ENCODE measurements at regions not wholly inside any gene's neighbourhood (a gene's known extent, or its start where the extent isn't known, plus 50 kb on each side); places are given as distances from the start of the nearest gene placed in this dataset.
A peak's percentile ranks its signal among the peaks of the same experiment; 100 is the strongest.
"Not testable (repeated sequence)": the region's sequence is repeated elsewhere in the genome, so short reads cannot be mapped to it uniquely, and the experiment has no call there.

DNA sequence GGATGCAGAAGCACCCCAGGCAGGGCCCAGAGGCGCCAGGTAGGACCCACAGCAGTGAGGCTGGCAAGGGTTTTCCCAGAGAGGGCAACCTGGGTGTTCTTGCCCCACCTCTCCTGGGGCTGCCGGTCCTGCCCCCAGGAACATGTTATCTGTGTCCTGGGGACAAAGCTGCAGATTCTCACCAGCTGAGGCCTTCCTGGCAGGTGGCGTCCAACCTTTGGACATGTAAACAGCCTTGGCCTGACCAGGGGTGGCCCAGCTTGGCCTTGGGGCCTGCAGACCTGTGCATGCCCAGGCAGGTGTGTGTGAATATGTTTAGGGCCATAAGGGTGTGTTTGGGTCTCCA is 101.8 kb upstream of the LARP1 start:
- DNase-seq (ENCODE audit: low spot score) = no peak

- no peak for DNase-seq (ENCODE audit: low spot score)
Observed at GRCh38 chr5:154652746-154653417, 102.3 kb upstream of the LARP1 start.

GRCh38 chr5:154651795-154652194 is 103.4 kb upstream of the LARP1 start:
- DNase-seq (ENCODE audit: low spot score) = not testable (repeated sequence)

GRCh38 chr5:154648706-154649105 is 106.5 kb upstream of the LARP1 start:
- no peak for DNase-seq (ENCODE audit: low spot score)

DNA sequence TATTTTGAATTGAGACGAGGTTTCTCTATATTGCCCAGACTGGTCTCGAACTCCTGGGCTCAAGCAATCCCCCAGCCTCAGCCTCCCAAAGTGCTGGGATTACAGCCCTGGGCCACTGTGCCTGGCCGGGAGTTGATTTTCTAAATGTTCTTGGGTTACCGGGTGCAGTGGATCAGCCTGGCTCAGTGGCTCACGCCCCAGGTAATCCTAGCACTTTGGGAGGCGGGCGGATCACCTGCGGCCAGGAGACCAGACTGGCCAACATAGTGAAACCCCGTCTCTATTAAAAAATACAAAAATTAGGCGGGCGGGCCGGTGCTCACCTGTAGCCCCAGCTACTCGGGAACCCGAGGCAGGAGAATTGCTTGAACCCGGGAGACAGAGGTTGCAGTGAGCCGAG is 106.9 kb upstream of the LARP1 start:
- no peak for DNase-seq (ENCODE audit: low spot score)

DNA sequence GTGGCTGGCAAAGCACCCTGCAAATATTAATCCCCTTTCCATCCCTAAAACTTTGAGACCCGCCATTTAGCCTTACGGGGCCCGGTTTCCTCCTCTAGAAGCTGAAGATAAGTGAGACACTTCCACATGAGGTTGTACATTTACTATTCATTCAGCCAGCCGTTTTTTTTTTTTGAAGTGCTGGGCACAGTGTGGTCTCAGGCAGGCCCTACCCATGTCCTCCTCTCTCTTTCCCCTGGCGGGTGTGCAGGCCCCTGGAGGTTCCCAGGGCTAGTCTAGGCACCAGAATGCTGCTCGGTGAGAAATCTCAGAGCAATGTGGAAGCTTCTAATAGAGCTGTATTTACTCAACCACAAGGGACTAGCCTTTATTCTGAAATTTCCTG is 107.4 kb upstream of the LARP1 start:
- DNase-seq (ENCODE audit: low spot score) = no peak

DNA sequence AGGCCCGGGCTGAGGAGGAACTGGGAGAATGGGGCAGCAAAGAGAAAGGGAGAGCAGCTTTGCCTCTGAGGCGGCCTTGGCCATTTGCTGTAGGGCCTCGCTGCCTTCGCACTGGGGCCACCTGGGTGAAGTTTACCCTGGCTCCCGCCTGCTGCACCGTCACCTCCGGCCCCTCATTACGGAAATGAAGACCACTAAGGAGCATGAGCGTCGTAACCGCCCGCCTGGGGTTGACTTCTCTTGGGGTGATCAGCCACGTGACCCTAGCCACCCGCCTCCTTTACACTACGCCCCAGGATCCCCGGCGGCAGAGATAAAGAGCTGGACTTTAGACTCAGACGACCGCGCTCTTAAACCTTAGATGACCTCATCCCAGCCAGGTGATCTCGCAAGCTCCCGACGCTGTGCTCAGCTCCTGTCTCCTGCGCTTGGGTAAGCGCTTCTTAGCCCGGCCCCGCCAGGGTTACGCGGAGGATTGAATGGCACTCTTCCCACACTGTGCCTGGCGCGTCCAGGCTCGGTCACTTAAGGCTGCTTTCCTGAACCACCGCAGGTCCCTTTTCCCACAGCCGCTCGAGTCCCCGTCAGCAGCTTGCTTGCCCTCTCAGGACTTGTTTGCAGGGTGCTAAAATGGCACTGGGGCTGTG is 107.9 kb upstream of the LARP1 start:
- peak; percentile 59 for DNase-seq (ENCODE audit: low spot score)

GRCh38 chr5:154646745-154647113 is 108.4 kb upstream of the LARP1 start:
- DNase-seq (ENCODE audit: low spot score) = no peak

DNA sequence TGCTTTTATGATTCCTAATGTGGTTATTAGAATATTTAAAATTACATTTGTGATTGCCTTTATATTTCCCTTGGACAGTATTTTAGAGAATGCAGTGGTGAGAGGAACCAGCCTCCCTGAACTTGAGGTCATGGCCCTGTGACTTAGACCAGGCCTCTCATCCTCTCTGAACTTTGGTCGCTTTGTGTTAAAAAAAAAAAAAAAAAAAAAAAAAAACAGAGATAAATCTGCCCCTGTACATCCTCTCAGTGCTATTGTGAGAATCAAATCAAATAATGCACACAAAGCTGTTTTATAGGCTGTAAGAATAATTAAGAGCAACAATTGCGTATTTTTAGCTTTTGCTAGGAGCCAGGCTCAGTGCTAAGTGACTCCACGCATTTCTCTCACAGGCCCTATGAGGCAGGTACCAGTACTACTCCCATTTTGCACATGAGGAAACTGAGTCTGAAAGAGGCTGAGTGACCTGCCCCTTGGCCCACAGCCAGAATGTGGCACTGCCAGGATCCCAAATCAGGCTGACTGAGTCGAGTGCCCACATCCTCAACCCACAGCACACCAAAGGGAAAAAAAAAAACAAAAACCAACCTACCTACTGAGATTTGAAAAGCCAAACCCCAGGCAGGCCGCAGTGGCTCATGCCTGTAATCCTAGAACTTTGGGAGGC is 110.3 kb upstream of the LARP1 start:
- DNase-seq (ENCODE audit: low spot score) = no peak

- DNase-seq (ENCODE audit: low spot score) = no peak
Observed at GRCh38 chr5:154642499-154643245, 112.5 kb upstream of the LARP1 start.

DNA sequence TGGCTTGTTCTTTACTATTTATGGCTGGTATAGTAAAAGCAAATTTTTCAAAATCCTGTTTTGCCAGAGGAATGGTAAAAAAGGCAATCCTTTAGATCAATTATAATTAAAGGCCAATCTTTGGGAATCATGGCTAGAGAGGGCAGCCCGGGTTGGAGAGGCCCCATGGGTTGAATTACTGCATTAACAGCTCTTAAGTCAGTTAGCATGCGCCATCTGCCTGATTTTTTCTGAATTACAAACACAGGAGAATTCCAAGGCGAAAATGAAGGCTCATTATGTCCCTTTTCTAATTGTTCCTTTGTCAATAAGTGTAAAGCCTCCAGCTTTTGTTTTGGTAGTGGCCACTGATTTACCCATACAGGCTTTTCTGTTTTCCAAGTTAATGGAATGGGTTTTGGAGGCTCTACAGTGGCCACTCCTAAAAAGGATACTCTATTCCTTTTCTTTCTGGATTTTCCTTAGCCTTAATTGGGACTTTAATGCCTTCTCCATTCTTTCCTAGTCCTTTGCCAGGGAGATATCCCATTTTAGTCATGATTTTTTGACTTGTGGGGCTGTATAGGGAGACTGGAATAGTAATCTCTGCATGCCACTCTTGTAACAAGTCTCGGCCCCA is 114.9 kb upstream of the LARP1 start:
- not testable (repeated sequence) for DNase-seq (ENCODE audit: low spot score)

- DNase-seq (ENCODE audit: low spot score) = not testable (repeated sequence)
Observed at GRCh38 chr5:154636786-154637185, 118.4 kb upstream of the LARP1 start.

- DNase-seq (ENCODE audit: low spot score) = not testable (repeated sequence)
Observed at GRCh38 chr5:154636271-154636670, 118.9 kb upstream of the LARP1 start.

DNA sequence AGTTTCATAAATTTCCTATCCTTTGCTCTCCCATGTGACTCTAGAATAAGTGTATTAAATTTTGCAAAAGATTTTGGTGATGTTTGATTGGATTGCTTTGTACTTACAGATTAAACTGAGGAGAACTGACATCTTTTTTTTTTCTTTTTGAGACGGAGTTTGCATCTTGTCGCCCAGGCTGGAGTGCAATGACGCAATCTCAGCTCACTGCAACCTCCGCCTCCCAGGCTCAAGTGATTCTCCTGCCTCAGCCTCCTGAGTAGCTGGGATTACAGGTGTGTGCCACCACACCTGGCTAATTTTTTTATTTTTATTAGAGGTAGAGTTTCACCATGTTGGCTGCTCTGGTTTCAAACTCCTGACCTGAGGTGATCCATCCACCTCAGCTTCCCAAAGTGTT is 121.4 kb upstream of the LARP1 start:
- not testable (repeated sequence) for DNase-seq (ENCODE audit: low spot score)

DNA sequence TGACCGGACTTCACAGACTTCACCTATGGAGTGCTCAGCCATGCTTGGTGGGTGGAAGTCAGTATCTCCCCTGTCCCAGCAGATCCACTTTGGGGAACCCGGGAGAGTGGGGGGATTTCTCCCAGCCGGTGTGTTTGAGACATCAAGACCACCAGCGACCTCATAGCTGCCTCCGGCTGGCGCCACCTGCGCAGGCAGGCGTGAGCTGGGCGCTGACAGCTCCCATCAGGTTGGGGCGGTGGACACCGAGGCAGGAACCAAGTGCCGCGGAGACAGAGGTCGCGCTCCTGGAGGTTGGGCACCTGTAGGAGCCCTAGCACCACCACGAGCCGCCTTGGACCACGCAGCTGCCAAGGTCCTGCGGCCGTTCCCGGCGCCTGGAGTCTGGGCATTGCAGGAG is 124.0 kb upstream of the LARP1 start:
- no peak for DNase-seq (ENCODE audit: low spot score)

- DNase-seq (ENCODE audit: low spot score) = no peak
Observed at GRCh38 chr5:154630410-154630809, 124.8 kb upstream of the LARP1 start.

DNA sequence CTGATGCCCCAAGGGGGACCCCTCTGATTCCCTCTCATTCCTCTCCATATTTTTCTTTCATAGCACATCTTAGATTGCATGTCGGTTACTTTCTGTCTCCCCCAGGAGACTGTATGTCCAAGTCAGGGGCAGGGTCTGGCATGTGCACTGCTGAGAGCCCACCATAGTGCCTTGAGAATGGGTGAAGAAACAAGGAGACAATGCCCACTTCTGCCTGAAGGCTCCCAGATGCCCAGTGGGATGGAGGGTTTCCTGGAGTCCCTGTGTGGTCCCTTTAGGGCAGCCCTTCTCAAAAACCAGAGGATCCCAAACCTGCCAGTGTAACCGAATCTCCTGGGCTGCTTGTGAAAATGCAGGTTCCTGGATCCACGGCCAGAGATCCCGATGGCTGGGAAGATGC is 126.5 kb upstream of the LARP1 start:
- DNase-seq (ENCODE audit: low spot score) = no peak

- DNase-seq (ENCODE audit: low spot score) = no peak
Observed at GRCh38 chr5:154627698-154628678, 127.2 kb upstream of the LARP1 start.

GRCh38 chr5:154626876-154627557 is 128.2 kb upstream of the LARP1 start:
- DNase-seq (ENCODE audit: low spot score) = no peak

DNA sequence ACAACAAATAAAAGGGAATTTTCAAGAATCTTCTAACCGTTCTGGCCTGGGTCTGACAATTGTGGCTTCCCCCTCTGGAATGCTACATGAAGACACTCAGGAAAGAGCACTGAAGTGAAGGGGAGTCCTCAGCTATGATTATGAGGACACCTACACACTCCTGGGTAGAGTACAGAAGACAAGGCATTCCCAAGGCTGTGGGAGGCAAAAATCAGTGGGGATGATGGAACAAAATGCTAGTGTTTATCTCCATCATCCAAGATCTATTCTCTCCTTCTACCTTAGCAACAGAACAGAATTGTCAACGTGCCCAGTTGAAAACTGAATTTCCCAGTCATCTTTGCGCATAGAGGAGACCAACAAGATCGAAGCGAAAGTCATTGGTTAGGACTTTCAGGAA is 130.1 kb upstream of the LARP1 start:
- DNase-seq (ENCODE audit: low spot score) = no peak

GRCh38 chr5:154624341-154624740 is 130.8 kb upstream of the LARP1 start:
- DNase-seq (ENCODE audit: low spot score) = no peak
